ENCODE measurements at regions not wholly inside any gene's neighbourhood (a gene's known extent, or its start where the extent isn't known, plus 50 kb on each side); places are given as distances from the start of the nearest gene placed in this dataset.

- H4K91ac ChIP-seq (ENCODE audit: insufficient read depth, low read depth, low read length), result no peak overlapping the region
- H3K56ac ChIP-seq (ENCODE audit: extremely low read depth, insufficient read depth, low read length), result no peak overlapping the region
- no peak overlapping the region for H4K8ac ChIP-seq (ENCODE audit: low read depth in 2 of 2, low read length in 2 of 2)
- no peak overlapping the region for H3K18ac ChIP-seq (ENCODE audit: low read depth, low read length)
- no peak for TF ChIP-seq RFX5 (IDR thresholded peaks at IDR 0.05; ENCODE audit: low read depth, low read length)
- no peak for TF ChIP-seq FOS (IDR thresholded peaks at IDR 0.05; ENCODE audit: low read depth, low read length)
- no peak for TF ChIP-seq POLR2A (IDR thresholded peaks at IDR 0.05; ENCODE audit: low read depth, low read length)
- TF ChIP-seq BHLHE40 (IDR thresholded peaks at IDR 0.05; ENCODE audit: low read depth, low read length), result no peak
- TF ChIP-seq CEBPB (IDR thresholded peaks at IDR 0.05; ENCODE audit: low read depth, low read length), result no peak
- TF ChIP-seq RCOR1 (IDR thresholded peaks at IDR 0.05; ENCODE audit: insufficient replicate concordance, low read length), result no peak
- TF ChIP-seq, protein P1, sequence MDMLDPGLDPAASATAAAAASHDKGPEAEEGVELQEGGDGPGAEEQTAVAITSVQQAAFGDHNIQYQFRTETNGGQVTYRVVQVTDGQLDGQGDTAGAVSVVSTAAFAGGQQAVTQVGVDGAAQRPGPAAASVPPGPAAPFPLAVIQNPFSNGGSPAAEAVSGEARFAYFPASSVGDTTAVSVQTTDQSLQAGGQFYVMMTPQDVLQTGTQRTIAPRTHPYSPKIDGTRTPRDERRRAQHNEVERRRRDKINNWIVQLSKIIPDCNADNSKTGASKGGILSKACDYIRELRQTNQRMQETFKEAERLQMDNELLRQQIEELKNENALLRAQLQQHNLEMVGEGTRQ (IDR thresholded peaks at IDR 0.05; ENCODE audit: low read depth, low read length), result no peak
- no peak for TF ChIP-seq RAD21 (IDR thresholded peaks at IDR 0.05; ENCODE audit: low read length)
- TF ChIP-seq NFE2L2 (IDR thresholded peaks at IDR 0.05; ENCODE audit: low read depth, low read length), result no peak
- no peak for TF ChIP-seq MAZ (IDR thresholded peaks at IDR 0.05; ENCODE audit: borderline replicate concordance, low read depth, low read length)
- TF ChIP-seq CTCF (conservative IDR thresholded peaks at IDR 0.05; ENCODE audit: low read depth, low read length), result no peak
- TF ChIP-seq SMC3 (IDR thresholded peaks at IDR 0.05; ENCODE audit: low read depth, low read length), result no peak
- TF ChIP-seq MAFK (IDR thresholded peaks at IDR 0.05; ENCODE audit: low read depth, low read length), result no peak
- TF ChIP-seq MXI1 (IDR thresholded peaks at IDR 0.05; ENCODE audit: borderline replicate concordance, low read depth, low read length), result no peak
- TF ChIP-seq CHD1 (IDR thresholded peaks at IDR 0.05; ENCODE audit: low read depth, low read length), result no peak
- TF ChIP-seq ELK1 (IDR thresholded peaks at IDR 0.05; ENCODE audit: borderline replicate concordance, low read depth, low read length), result no peak
- H2BK120ac ChIP-seq (ENCODE audit: low read depth, low read length), result no peak overlapping the region
- no peak overlapping the region for H2BK5ac ChIP-seq (ENCODE audit: low read depth, low read length, poor library complexity, severe bottlenecking)
- H3K14ac ChIP-seq (replicated peaks; ENCODE audit: low read depth, low read length), result no peak overlapping the region
- dilution Hi-C loops (cut with HindIII; ENCODE audit: low sequenced_read_pairs, unreplicated experiment) (no loop called here), intact Hi-C loops (cut with micrococcal nuclease) (no loop called here), in situ Hi-C loops (cut with MboI; ENCODE audit: low sequenced_read_pairs) (no loop called here)
- no peak overlapping the region for H2BK15ac ChIP-seq (ENCODE audit: low read depth, low read length)
- H3K36me3 ChIP-seq (ENCODE audit: control insufficient read depth, insufficient read depth, low read length), result no peaks in the 10 kb centered on the region
- H3K9me1 ChIP-seq (ENCODE audit: insufficient read depth, low read length), result no peaks in the 10 kb centered on the region; the same call in 1 of the 2 replicates
- H3K9ac ChIP-seq (ENCODE audit: low read depth, low read length), result no peak overlapping the region
- no peak overlapping the region for H3K4me3 ChIP-seq (ENCODE audit: insufficient read depth, low read depth, low read length)
- no peak overlapping the region for H2AFZ ChIP-seq (replicated peaks; ENCODE audit: low read length, poor library complexity)
- ChIA-PET CTCF (interaction anchor here (0.6 to 0.7 kb wide), 2 partner anchors 68 to 544 kb away, joined by 3 read pairs; no protein-coding TSS in a partner anchor), POLR2A (ENCODE audit: unreplicated experiment) (no interaction called here)
- ATAC-seq (ENCODE audit: low read depth), result no peak
- H3K4me1 ChIP-seq (ENCODE audit: control insufficient read depth, insufficient read depth, low read length), result no peaks in the 10 kb centered on the region
- H2BK20ac ChIP-seq (ENCODE audit: low read depth, low read length), result no peak overlapping the region
- H3K9me3 ChIP-seq (ENCODE audit: control insufficient read depth, insufficient read depth, low read length), result no peaks in the 10 kb centered on the region; the same call in 1 of the 2 replicates
- no peak for DNase-seq
- no peaks in the 10 kb centered on the region for H4K20me1 ChIP-seq (ENCODE audit: insufficient read depth, low read length)
- H3K4ac ChIP-seq (ENCODE audit: low read depth, low read length), result no peak overlapping the region
- no TSS peak for BruUV-seq (replicated peaks)
- H4K5ac ChIP-seq (ENCODE audit: low read depth, low read length), result no peak overlapping the region
- no peak overlapping the region for H3K23ac ChIP-seq (ENCODE audit: low read depth, low read length)
- H3K27ac ChIP-seq (ENCODE audit: insufficient read depth, low read length), result no peak overlapping the region
- WGBS, 2 experiments (ENCODE audit: extremely low coverage in 2 of 2, insufficient read length in 1 of 2), result no CpG with 5 or more reads among the region's 2 CpGs
- H3K79me1 ChIP-seq (ENCODE audit: low read depth in 1 of 2, low read length in 2 of 2), result no peaks in the 10 kb centered on the region
- H3K4me2 ChIP-seq (ENCODE audit: low read depth, low read length), result no peak overlapping the region
- 0 out of 2 replicates have a peak, but pooled peaks cover 2% of the 10 kb centered on the region for H3K27me3 ChIP-seq (ENCODE audit: control insufficient read depth, insufficient read depth, low read length)
- no peak overlapping the region for H2AK5ac ChIP-seq (ENCODE audit: low read depth, low read length)
- no peak overlapping the region for H2AK9ac ChIP-seq (replicated peaks; ENCODE audit: low read depth, low read length, poor library complexity)
These were observed 86.8 kb upstream of the SOX9 start for GRCh38 chr17:72034000-72034399.

Data from IMR-90 (cell line).